ENCODE measurements at regions not wholly inside any gene's neighbourhood (a gene's known extent, or its start where the extent isn't known, plus 50 kb on each side); places are given as distances from the start of the nearest gene placed in this dataset.

- intact Hi-C loops (cut with DNase I), result no loop called here
- no peak for DNase-seq (ENCODE audit: low spot score in 2 of 2)
- H3K9me3 ChIP-seq, result peaks cover 0 to 17% of the 10 kb centered on the region in 2 donors
- no peak overlapping the region for H3K27ac ChIP-seq
- no peak overlapping the region for H3K4me3 ChIP-seq
- H3K4me1 ChIP-seq, result peaks cover 4 to 14% of the 10 kb centered on the region in 2 donors
- TF ChIP-seq, protein P1, sequence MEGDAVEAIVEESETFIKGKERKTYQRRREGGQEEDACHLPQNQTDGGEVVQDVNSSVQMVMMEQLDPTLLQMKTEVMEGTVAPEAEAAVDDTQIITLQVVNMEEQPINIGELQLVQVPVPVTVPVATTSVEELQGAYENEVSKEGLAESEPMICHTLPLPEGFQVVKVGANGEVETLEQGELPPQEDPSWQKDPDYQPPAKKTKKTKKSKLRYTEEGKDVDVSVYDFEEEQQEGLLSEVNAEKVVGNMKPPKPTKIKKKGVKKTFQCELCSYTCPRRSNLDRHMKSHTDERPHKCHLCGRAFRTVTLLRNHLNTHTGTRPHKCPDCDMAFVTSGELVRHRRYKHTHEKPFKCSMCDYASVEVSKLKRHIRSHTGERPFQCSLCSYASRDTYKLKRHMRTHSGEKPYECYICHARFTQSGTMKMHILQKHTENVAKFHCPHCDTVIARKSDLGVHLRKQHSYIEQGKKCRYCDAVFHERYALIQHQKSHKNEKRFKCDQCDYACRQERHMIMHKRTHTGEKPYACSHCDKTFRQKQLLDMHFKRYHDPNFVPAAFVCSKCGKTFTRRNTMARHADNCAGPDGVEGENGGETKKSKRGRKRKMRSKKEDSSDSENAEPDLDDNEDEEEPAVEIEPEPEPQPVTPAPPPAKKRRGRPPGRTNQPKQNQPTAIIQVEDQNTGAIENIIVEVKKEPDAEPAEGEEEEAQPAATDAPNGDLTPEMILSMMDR (IDR thresholded peaks at IDR 0.05), result no peak
- H3K27me3 ChIP-seq, result no peaks in the 10 kb centered on the region
- H3K36me3 ChIP-seq, result no peaks in the 10 kb centered on the region
Measured at GRCh38 chr2:240358080-240358479, 77.4 kb upstream of the GPC1 start.

DNA sequence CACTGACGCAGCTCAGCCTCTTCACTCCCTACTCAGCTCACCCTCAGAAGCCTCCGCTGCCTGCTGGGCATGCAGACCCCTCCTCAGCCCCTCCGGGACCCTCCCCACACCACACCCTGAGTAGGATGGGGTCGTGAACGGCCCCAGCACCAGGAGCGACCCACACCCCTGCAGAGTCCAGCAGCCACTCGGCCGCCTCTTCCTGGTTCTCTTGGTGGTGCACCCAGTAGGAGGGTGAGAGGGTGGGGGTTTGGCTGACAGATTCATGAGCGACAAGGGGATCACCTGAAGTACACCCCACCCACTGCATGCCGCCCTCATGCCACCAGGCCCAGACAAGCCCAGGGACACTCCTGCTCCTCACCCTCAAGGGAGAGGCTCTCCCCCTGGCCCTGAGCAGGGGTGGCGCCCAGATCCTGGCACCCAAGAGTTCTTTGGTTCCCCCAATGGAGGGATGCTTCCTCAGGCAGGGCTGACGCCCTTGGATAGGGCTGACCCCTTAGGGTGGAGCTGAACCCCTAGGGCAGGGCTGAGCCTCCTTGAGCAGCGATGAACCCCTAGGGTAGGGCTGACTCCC, 76.6 kb upstream of the GPC1 start:
- Histone ChIP-seq H3K4me1 (peaks cover 4 to 20% of the 10 kb centered on the region in 2 donors), H3K27ac (no peak overlapping the region), H3K36me3 (no peaks in the 10 kb centered on the region), H3K4me3 (no peak overlapping the region), H3K9me3 (peaks cover 0 to 17% of the 10 kb centered on the region in 2 donors), H3K27me3 (no peaks in the 10 kb centered on the region)
- intact Hi-C loops (cut with DNase I), result no loop called here
- DNase-seq (ENCODE audit: low spot score in 2 of 2), result no peak
- TF ChIP-seq, protein P1 (IDR thresholded peaks at IDR 0.05), result no peak

- Histone ChIP-seq H3K9me3 (peaks cover 0 to 17% of the 10 kb centered on the region in 2 donors), H3K4me3 (no peak overlapping the region), H3K4me1 (peaks cover 4 to 27% of the 10 kb centered on the region in 2 donors), H3K36me3 (no peaks in the 10 kb centered on the region), H3K27ac (no peak overlapping the region), H3K27me3 (no peaks in the 10 kb centered on the region)
- intact Hi-C loops (cut with DNase I), result no loop called here
- TF ChIP-seq, protein P1 (IDR thresholded peaks at IDR 0.05), result no peak
- DNase-seq (ENCODE audit: low spot score in 2 of 2), result no peak
Measured at GRCh38 chr2:240359695-240360094, 75.8 kb upstream of the GPC1 start.

DNA sequence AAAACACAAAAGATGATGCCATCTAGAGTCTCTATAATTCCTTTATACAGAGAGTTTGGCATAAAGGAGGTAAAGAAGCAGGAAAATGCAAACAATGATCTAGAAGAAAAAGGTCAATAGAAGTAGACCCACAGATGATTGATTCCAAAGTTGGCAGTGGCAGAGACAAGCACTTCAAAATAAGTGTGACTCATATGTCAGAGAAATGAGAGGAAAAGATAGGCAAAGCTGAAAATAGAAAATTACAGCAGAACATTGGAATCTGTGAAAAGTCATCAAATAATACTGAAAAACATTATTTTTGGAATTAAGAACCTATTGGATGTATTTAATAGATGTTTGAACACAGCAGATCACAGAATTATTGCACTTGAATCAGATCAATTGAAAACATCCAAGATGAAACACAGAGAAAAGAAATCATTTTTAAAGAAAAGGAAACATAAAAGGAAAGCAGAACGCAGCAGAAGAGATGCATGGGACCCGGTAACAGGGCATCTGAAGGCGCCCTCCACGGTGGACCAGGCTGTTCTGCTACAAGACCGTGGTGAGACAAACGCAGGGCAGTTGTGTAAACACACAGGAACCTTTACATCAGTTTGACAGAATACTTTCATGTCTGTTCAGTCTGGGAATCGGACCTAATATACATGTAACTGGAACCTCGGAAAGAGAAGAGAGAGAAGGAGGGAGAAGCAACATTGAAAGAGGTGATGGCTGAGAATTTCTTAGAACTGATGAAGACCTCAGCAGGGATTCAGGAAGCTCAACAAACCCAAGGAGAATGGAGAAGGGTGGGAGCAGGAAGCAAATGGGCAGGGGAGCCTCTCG, 74.6 kb upstream of the GPC1 start:
- Histone ChIP-seq H3K4me3 (no peak overlapping the region), H3K9me3 (peaks cover 0 to 17% of the 10 kb centered on the region in 2 donors), H3K36me3 (no peaks in the 10 kb centered on the region), H3K4me1 (peaks cover 4 to 26% of the 10 kb centered on the region in 2 donors), H3K27me3 (no peaks in the 10 kb centered on the region), H3K27ac (no peak overlapping the region)
- intact Hi-C loops (cut with DNase I), result no loop called here
- TF ChIP-seq, protein P1 (IDR thresholded peaks at IDR 0.05), result no peak
- no peak for DNase-seq (ENCODE audit: low spot score in 2 of 2)

GRCh38 chr2:240362216-240362755, 73.2 kb upstream of the GPC1 start:
- Histone ChIP-seq H3K4me1 (peaks cover 4 to 26% of the 10 kb centered on the region in 2 donors), H3K27me3 (no peaks in the 10 kb centered on the region), H3K36me3 (no peaks in the 10 kb centered on the region), H3K4me3 (peak overlapping the region in 1 of 2 donors; percentile 32), H3K9me3 (peaks cover 0 to 17% of the 10 kb centered on the region in 2 donors), H3K27ac (no peak overlapping the region)
- TF ChIP-seq, protein P1 (IDR thresholded peaks at IDR 0.05), result no peak
- intact Hi-C loops (cut with DNase I), result no loop called here
- DNase-seq (ENCODE audit: low spot score in 2 of 2), result no peak

All from ascending aorta (tissue), 2 donors.